ENCODE measurements at regions not wholly inside any gene's neighbourhood (a gene's known extent, or its start where the extent isn't known, plus 50 kb on each side); places are given as distances from the start of the nearest gene placed in this dataset.

DNA sequence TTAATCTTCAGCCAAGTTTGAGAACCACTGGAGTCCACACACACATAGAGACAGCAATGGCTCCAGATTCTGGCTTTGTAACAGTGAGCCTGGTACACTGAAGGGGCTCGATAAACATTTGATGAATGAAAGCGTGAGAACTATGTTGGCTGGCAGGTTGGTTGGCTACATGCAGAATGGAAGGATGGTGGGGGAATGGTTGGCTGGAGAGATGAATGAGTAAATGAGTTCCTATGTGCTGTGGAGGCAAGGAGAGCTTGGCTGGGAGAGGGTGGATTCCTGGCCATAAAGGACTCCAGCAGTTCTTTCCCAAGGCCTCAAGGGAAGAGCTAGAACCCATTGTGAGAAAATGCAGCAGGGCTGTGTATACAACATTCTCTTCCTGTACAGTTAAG, 168.0 kb upstream of the NECTIN1 start:
- TF ChIP-seq EZH2phosphoT487 (IDR thresholded peaks at IDR 0.05; ENCODE audit: borderline replicate concordance): no peak
- TF ChIP-seq, protein P1, sequence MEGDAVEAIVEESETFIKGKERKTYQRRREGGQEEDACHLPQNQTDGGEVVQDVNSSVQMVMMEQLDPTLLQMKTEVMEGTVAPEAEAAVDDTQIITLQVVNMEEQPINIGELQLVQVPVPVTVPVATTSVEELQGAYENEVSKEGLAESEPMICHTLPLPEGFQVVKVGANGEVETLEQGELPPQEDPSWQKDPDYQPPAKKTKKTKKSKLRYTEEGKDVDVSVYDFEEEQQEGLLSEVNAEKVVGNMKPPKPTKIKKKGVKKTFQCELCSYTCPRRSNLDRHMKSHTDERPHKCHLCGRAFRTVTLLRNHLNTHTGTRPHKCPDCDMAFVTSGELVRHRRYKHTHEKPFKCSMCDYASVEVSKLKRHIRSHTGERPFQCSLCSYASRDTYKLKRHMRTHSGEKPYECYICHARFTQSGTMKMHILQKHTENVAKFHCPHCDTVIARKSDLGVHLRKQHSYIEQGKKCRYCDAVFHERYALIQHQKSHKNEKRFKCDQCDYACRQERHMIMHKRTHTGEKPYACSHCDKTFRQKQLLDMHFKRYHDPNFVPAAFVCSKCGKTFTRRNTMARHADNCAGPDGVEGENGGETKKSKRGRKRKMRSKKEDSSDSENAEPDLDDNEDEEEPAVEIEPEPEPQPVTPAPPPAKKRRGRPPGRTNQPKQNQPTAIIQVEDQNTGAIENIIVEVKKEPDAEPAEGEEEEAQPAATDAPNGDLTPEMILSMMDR (conservative IDR thresholded peaks at IDR 0.05; ENCODE audit: low read length): no peak
- Histone ChIP-seq H4K20me1 (ENCODE audit: insufficient read depth, low read length, poor library complexity, severe bottlenecking) (no peaks in the 10 kb centered on the region), H2AFZ (ENCODE audit: low read length) (no peak overlapping the region), H3K4me2 (ENCODE audit: low read depth, low read length, poor library complexity, severe bottlenecking) (peak overlapping the region; percentile 80), H3K9me3 (ENCODE audit: insufficient read depth, low read depth, low read length) (no peaks in the 10 kb centered on the region), H3K4me1 (ENCODE audit: insufficient read depth, low read length, poor library complexity, severe bottlenecking) (peaks cover 40% of the 10 kb centered on the region), H3K9ac (ENCODE audit: low read depth, low read length, poor library complexity, severe bottlenecking) (no peak overlapping the region), H3F3A (ENCODE audit: low read depth) (no peaks in the 10 kb centered on the region), H3K79me2 (ENCODE audit: insufficient read depth, low read length) (no peaks in the 10 kb centered on the region), H3K9me2 (replicated peaks; ENCODE audit: low read depth, low read length) (no peaks in the 10 kb centered on the region), H3K36me3 (ENCODE audit: insufficient read depth, low read length) (no peaks in the 10 kb centered on the region), H3K4me3 (ENCODE audit: low read length, poor library complexity, severe bottlenecking) (no peak overlapping the region), H3K27me3 (ENCODE audit: insufficient read depth, low read length, poor library complexity, severe bottlenecking) (no peaks in the 10 kb centered on the region)

DNA sequence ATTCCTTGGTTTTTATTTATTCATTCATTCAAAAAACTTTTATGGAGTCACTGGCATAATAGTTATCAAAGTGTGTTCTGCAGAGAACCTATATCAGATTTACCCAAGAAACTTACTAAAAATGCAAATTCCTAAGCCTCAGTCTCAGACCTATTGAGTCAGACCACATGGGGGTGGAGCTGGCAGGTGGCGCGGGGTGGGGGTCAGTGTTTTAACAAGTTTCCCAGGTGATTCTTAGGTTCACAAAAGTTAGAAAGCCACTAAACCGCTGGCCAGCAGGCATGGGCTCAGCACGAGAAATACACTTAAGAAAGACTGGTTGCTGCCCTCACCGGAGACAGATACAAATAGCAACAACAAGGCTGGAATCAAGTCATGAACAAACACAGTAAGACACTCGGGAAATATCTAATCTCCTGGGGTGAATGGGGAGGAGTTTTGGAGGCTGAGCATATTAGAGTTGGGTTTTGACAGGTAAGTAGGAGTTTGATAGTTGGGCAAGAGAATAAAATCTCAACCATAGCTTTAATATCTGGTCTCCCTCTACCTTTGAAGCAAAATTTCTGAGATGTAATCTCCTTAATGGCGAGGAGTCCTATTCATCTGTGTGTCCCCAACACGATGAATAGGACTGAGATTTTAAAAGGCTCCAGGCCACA, 167.5 kb upstream of the NECTIN1 start:
- Histone ChIP-seq H3K4me2 (ENCODE audit: low read depth, low read length, poor library complexity, severe bottlenecking) (peak overlapping the region; percentile 80), H3K4me1 (ENCODE audit: insufficient read depth, low read length, poor library complexity, severe bottlenecking) (peaks cover 43% of the 10 kb centered on the region), H4K20me1 (ENCODE audit: insufficient read depth, low read length, poor library complexity, severe bottlenecking) (no peaks in the 10 kb centered on the region), H3K79me2 (ENCODE audit: insufficient read depth, low read length) (no peaks in the 10 kb centered on the region), H3F3A (ENCODE audit: low read depth) (no peaks in the 10 kb centered on the region), H3K4me3 (ENCODE audit: low read length, poor library complexity, severe bottlenecking) (peak overlapping the region; percentile 56), H2AFZ (ENCODE audit: low read length) (no peak overlapping the region), H3K9me2 (replicated peaks; ENCODE audit: low read depth, low read length) (no peaks in the 10 kb centered on the region), H3K27me3 (ENCODE audit: insufficient read depth, low read length, poor library complexity, severe bottlenecking) (no peaks in the 10 kb centered on the region), H3K9ac (ENCODE audit: low read depth, low read length, poor library complexity, severe bottlenecking) (peak overlapping the region; percentile 46), H3K9me3 (ENCODE audit: insufficient read depth, low read depth, low read length) (no peaks in the 10 kb centered on the region), H3K36me3 (ENCODE audit: insufficient read depth, low read length) (no peaks in the 10 kb centered on the region)
- TF ChIP-seq, protein P1 (conservative IDR thresholded peaks at IDR 0.05; ENCODE audit: low read length): no peak
- no peak for TF ChIP-seq EZH2phosphoT487 (IDR thresholded peaks at IDR 0.05; ENCODE audit: borderline replicate concordance)

DNA sequence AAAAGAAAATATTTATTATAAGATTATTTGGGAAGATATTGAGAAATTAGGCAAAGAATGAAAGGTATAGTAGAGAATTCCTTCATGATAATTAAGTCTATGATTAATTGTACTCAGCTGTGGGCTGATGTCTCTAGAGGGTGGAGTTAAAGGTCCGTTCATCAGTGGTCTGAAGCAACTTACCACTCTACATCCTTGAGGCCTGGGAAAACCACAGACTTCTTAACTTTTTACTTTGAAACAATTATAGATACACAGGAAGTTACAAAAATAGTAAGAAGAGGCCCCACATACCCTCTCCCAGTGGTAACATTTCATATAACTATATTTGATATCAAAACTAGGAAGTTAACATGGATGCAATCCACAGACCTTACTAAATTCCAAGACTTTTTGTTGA, 167.0 kb upstream of the NECTIN1 start:
- no peaks in the 10 kb centered on the region for H3K9me2 ChIP-seq (replicated peaks; ENCODE audit: low read depth, low read length)
- H3K9me3 ChIP-seq (ENCODE audit: insufficient read depth, low read depth, low read length): no peaks in the 10 kb centered on the region
- H2AFZ ChIP-seq (ENCODE audit: low read length): no peak overlapping the region
- H3K4me2 ChIP-seq (ENCODE audit: low read depth, low read length, poor library complexity, severe bottlenecking): peak overlapping the region; percentile 80
- H3K36me3 ChIP-seq (ENCODE audit: insufficient read depth, low read length): no peaks in the 10 kb centered on the region
- peak overlapping the region; percentile 46 for H3K9ac ChIP-seq (ENCODE audit: low read depth, low read length, poor library complexity, severe bottlenecking)
- no peaks in the 10 kb centered on the region for H3K79me2 ChIP-seq (ENCODE audit: insufficient read depth, low read length)
- TF ChIP-seq, protein P1 (conservative IDR thresholded peaks at IDR 0.05; ENCODE audit: low read length): no peak
- TF ChIP-seq EZH2phosphoT487 (IDR thresholded peaks at IDR 0.05; ENCODE audit: borderline replicate concordance): no peak
- no peaks in the 10 kb centered on the region for H3F3A ChIP-seq (ENCODE audit: low read depth)
- peak overlapping the region; percentile 56 for H3K4me3 ChIP-seq (ENCODE audit: low read length, poor library complexity, severe bottlenecking)
- no peaks in the 10 kb centered on the region for H3K27me3 ChIP-seq (ENCODE audit: insufficient read depth, low read length, poor library complexity, severe bottlenecking)
- no peaks in the 10 kb centered on the region for H4K20me1 ChIP-seq (ENCODE audit: insufficient read depth, low read length, poor library complexity, severe bottlenecking)
- H3K4me1 ChIP-seq (ENCODE audit: insufficient read depth, low read length, poor library complexity, severe bottlenecking): peaks cover 43% of the 10 kb centered on the region

Measured in Loucy (cell line).